NCI-H2107 (cell line): ENCODE measurements at regions not wholly inside any gene's neighbourhood (a gene's known extent, or its start where the extent isn't known, plus 50 kb on each side); places are given as distances from the start of the nearest gene placed in this dataset.

Experiments used
- DNase-seq: peaks from one replicate; lab custom pipeline; 2025; lab: John Stamatoyannopoulos, UW

DNA sequence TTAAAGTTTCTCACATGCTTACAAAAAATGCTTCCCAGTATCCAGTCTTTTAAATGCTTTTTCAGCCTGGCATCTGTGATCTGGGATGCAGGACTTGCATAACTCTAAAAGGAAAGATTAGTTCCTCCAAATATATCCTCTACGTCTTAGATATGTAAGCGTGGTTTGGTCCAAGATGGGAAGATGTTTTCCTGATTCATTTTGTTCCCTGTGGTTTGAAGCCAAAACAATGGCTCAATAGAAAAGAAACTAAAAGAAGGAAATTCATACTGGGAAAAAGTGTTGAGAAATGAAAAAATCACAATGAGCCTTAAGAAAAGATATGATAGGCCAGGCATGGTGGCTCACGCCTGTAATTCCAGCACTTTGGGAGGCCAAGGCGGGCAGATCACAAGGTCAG is 1002.8 kb downstream of the NAALADL2 start:
- no peak for DNase-seq
